Spleen (tissue), 7 donors: ENCODE measurements at regions not wholly inside any gene's neighbourhood (a gene's known extent, or its start where the extent isn't known, plus 50 kb on each side); places are given as distances from the start of the nearest gene placed in this dataset.

Experiments
- CTCF ChIP-seq, 11 experiments: fragments of 200-600 bp in 7 of 11; fragments of 450-650 bp in 4 of 11; sonication (generic) in 4 of 11; IDR thresholded peaks in 8 of 11; conservative IDR thresholded peaks in 3 of 11; 1 replicate in 7 of 11; 2 replicates in 4 of 11; pipeline versions ENCODE4 v1.4.0 to v1.8.0; 2016 to 2021; ENCODE audit warnings: antibody characterized with exemption in 11 of 11, inconsistent platforms in 4 of 11, mild to moderate bottlenecking in 1 of 11
- POLR2A ChIP-seq, 3 donors: fragments of 450-650 bp; IDR thresholded peaks; one replicate each; pipeline ENCODE4 v1.5.1; 2017; ENCODE audit warnings: antibody characterized with exemption in 3 of 3, mild to moderate bottlenecking in 1 of 3
- POLR2AphosphoS5 ChIP-seq, 3 donors: sonication (generic); formaldehyde crosslinking; IDR thresholded peaks; one replicate each; pipeline ENCODE4 v1.5.1; 2017; ENCODE audit warnings: antibody characterized with exemption in 3 of 3
- donor health status: DM: no; HTN: no; CAD: no; lungs with moderate emphysema.
- donor health status: DM: no; HTN: no; CAD: no.
- donor health status: DM: no; HTN: no; CAD: no.

GRCh38 chr11:112658431-112658878, 302.8 kb upstream of the NCAM1 start:
- no peak for TF ChIP-seq POLR2A (IDR thresholded peaks at IDR 0.05)
- TF ChIP-seq CTCF (IDR thresholded peaks at IDR 0.05 in 8 of 11, conservative IDR thresholded peaks at IDR 0.05 in 3 of 11), result no peak
- TF ChIP-seq POLR2AphosphoS5 (IDR thresholded peaks at IDR 0.05), result no peak
